Ramos (cell line): ENCODE measurements at regions not wholly inside any gene's neighbourhood (a gene's known extent, or its start where the extent isn't known, plus 50 kb on each side); places are given as distances from the start of the nearest gene placed in this dataset.

Experiments
- in situ Hi-C: fragments of 300-500 bp; cut with MboI; formaldehyde crosslinking; loops from one replicate; pipeline ENCODE4 v1.14.3; 2022; ENCODE audit warnings: low sequenced_read_pairs; ENCODE audit not compliant: unreplicated experiment

DNA sequence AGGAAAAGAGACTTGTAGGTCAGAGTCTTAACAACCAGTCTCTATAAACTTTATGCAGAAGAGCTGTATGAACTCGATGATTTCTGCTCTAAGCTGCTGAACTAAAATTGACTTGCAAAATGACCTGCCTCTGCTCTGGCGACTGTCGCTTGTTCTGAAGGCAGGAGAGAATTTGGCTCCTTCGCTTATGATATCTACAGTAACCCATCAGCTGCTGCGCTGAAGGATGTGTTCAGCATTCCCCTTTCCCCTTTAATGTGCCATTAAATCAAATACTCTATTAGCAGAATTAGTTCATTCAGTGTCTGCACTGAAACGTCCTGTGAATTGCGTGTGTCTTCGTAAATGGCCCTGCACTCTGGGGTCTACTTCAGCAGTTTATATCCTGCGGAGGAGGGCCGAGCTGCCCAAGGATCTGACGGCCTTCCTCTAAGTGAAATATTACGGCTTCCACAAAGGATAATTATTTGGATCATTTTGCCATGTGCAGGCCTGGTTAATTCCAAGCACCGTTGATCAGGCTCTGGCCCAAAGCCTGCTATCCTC, 254.9 kb downstream of the SNX10 start:
- in situ Hi-C loops: no loop called here

DNA sequence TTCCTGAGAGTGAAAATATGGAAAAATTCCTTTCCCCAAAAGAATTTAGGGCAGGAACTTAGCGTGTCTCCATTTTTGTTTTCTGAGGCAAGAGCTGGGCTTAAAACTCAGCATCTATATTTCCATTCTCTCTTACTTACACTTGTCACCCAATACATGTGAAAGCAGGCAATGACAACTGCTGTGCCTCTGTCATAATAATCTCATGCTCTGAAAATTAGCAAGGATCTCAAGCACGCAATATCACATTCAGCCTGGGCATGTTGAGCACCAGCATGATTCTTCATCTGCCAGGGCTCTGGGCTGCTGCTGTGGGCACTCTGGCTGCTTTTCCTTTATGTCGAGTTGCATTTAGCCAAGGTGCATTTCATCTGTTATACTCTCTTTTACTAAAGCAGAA, 255.5 kb downstream of the SNX10 start:
- in situ Hi-C loops: no loop called here

DNA sequence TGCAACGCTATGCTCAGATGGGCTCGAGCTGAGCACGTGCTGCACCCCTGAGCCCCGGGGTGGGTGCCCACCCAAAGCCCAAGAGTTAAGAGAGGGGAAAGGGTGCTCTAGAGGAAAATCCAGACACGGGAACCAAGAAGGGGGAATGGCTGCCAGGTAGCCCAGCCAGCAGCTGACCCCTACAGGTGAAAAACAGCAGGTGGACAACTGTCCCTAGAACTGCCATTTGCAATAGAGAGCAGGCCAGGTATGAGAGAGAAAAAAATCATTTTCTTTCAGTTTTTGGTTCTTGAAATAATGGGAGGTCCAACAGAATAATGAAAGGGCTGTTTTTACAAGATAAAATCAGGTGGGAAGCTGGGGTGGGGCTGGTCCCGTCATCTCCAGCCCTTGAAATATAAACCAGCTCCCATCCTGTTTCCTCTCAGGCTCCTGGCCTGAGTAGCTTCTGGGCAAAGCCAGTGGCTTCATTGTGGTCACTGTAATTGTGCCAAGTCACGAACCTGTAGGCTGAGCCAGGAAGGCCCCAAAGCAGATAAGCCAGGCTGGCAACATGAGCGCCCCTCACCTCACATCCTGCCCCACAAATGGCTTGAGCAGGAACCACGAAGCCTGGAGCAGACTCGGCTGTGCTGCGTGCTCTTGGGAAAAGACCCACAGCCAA, 257.8 kb downstream of the SNX10 start:
- in situ Hi-C loops: no loop called here

DNA sequence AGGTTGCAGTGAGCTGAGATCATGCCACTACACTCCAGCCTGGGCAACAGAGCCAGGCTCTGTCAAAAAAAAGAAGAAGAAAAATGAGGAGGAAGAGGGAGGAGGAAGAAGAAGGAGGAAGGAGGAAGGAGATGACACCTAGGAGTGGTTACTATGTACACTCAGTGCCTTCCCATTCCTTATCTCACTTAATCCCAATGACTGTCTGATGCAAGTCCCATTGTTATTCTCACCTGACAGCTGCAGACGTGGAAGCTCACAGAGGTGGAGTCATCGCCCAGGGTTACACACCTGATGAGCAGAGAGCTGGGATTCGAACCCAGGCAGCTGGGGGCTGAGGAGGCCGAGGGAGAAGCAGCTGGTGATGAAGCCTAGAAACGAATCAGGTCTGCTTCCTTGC, 258.8 kb downstream of the SNX10 start:
- in situ Hi-C loops: no loop called here

DNA sequence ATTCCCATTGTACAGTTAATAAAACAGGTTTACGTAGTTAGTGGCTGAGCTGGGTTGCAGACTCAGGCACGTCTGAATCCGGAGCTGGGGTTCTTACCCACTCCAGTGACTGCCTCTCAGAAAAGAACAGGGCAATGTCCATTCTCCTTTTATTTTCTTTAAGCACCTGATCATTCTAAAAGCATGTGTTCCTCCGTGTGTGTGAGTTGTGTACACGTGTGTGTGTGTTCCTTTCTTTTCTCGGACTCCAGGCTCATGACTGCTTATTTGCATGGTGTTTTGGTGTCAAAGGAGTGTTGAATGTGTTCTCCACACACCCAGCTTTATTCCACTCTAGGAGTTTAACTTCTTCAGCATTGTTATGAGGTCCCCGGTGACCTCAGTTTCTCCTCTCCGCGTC, 260.1 kb downstream of the SNX10 start:
- in situ Hi-C loops: no loop called here

DNA sequence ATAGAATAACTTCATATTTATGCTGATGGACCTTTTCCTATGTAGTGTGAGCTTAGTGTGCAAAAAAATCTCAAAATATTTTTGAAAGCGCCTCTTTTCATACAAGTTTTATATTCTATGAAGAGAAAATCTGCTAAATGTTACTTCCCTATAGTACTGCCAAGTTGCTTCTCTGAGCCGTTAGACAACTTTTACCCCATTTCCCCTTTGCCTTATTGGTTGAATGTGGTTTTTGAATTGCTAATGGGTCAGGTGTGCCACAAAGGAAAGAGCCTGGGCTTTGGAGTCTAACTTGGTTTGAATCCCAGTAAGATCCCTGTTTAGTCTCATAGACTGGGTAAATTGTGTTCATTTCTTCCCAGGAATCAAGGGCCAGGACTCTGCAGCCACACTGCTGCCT, 261.5 kb downstream of the SNX10 start:
- in situ Hi-C loops: no loop called here

DNA sequence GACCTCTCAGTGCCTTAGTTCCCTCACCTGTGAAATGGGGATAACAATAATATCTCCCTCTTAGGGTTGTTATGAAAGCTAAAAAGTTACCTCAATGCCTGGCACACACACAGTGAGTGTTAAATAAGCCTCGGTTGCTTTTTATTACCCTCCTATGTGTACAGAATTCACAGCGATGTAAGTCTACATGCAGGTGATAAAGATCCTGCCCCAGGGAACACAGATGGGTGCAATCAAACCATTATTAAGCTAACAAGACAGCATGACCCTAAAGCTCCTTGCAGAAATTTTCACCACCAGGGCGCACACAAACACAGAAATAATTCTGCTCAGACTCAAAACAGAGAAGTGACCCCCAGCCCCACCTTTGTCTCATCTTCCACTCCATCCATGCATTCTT, 261.9 kb downstream of the SNX10 start:
- in situ Hi-C loops: no loop called here

DNA sequence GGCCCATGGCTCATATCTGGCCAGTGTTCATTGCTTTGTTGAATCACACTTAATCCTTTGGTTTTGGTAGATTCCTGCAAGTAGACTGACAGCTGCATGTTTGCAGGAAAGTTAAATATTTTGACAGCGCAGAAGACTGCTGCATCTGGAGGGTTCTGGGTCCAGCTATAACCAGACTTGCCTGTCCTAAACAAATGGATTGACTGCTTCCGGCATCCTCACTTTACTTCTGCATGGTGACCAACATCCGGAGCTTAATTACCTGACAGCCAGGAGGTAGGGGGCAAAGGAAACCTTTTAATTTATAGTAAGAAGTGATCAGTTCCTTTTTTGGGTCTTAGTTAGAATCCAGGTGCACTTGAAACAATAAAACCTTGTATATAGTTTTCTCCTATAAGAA, 263.3 kb downstream of the SNX10 start:
- in situ Hi-C loops: no loop called here

DNA sequence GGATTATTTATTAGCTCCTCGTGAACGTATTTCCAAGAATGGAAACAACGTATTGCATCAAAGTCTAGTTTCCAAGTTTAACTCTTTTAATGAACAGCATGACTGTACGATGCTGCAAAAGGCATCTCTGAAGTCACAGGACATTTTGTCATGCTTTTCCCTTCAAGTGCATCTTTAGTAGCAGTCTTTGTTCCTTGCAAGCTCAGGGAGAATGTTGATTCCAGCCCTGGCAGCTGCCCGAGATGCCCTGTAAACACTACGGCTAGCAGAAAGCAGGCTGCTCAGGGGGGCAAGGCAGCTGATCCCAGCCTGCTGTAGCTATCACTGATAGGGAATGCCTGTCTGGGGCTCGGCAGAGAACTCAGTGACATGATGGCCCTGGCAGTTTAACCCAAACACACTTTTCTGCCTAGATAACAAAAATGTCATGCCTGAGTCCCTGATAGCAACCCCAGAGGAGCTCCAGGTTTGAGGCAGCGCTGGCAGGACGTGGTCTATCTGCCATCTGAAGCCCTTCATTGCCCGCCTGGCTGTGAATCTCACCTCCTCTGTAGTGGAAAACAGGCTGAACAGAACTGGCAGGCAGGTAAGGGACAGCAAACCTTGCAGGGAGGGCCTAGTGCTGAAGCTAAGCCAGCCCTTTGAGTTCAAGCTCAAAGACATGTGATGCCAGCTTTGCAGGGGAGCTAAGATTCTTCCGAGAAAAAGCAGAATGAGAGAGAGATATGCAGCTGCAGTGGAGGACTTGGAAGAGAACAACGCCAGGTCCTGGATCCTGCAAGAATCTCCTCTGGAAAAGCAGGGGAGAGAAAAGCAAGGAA, 264.6 kb downstream of the SNX10 start:
- in situ Hi-C loops: no loop called here

DNA sequence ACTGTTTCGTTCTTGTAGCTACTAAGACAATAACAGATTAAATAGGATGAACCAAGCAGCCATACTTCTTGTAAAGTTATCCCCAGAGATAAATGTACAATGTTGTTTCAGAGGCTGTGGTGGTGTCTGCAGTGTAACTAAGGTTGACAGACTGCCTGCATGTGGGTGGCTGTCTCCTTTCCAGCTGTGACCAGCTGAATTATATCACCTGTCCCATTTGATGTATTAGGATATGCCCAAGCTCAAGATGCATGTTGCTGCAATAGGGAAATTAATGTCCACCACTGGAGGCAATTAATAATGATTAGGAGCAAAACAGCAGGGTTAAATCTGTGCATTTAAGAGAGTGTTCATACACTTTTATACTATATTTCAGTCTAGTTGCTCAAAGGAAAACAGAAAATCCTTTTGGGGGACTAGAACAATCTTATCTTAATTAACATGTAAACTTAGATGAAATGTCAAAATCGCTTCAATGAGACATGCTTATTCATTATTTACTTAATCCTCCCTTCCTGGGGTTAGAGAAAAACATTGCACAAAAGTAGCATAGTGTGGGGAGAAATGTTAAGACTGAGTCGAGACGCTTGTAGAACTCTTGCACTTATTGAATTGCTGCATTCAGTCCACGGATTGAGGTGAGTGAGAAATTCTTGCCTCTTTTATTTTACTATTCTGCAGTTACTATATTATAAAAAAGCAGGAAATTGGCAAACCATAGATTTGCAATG, 269.0 kb downstream of the SNX10 start:
- in situ Hi-C loops: no loop called here

DNA sequence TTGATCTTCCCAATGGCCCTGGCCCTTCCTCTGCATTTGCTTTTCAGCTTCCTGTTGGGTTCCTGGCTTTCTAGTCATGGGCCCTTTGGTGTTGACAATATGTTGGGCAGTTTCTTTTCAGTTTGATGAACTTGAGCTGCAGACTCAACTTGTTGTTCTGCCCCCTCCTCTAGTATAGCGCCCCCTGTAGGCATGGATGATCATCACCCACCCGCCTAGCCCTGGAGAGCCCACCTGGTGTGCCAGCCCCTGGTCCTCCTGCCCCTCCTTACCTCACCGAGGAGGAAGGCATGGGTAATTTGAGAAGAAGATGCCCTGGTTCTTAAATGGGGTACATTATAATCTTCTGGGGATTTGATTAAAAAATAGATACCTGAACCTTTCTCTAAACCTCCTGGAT, 271.2 kb downstream of the SNX10 start:
- in situ Hi-C loops: no loop called here

DNA sequence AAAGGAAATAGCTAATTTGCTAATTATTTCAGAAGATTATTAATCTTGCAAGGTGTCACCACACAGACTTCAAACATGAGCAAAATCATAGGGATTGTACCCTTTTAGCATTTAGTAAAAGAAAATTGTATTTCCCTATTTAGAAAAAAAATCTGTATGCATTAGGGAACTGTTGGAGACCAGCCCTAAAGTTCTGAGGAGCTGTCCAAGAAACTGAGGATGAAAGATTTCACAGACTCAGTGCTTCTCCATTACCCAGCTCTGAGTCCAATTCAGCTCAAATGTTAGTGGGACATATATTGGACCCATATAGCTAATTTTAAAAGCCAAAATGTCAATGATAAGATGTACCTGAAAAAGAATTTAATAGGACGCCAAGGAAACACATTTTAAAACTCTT, 271.7 kb downstream of the SNX10 start:
- in situ Hi-C loops: no loop called here

DNA sequence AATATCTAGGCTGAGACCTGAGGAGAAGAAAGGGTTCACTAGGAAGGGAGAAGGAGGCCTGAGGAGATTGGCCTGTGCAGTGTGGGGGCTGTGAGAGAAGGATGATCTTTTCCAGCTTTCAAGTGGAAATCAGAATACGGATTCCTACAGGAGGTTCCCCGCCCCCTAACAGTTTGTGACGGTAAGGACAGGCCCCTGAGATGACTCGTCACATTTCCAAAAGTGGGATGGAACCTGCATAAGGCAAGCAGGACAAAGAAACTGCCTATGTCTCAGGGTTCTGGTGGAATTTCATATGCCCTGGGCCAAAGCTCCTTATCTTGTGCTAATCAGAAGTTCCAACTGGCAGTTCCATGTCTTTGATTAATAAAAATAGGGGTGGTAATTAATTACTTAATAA, 275.6 kb downstream of the SNX10 start:
- in situ Hi-C loops: no loop called here

DNA sequence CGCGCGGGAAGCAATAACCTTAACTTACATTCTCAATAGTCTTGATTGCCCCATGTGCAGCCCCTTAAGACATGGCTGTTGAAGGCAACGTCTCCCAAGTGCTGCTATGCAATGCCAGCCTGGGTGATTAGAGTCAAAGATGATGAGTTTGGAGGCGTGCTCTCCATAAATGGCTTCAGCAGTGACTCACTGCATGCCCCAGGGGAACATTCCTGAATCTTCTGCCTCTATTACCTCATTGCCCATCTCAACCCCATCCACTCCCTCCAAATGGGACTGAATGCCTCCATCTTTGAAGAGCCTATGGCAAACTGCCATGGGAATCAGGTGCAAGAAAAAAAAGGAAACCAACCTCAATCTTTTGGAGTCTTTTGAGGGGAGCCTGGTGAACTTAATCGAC, 282.8 kb downstream of the SNX10 start:
- in situ Hi-C loops: no loop called here

DNA sequence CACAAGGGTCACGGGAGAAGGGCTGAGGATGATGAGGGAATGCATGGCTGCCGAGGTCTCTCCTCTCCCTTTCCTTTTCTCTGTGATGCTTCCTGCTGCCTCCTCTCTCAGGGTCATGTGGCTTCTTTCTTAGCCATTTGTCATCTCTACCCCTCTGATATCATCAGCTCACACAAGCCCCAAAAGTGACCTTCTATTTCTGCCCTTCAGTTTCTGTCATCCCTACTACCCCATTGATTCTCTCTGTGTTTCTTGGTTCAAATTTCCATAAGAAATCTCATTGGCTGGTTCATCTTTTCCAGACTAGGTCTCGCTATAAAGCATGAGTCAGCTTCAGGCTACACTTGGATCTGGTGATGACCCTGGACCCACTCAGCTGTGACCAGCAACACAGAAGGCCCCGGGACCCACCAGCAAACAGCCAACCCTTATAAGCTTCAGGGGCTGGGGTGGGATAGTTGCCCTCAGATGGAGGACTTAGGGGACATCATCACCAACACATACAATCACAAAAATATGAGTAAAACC, 284.3 kb downstream of the SKAP2 start:
- in situ Hi-C loops: no loop called here

DNA sequence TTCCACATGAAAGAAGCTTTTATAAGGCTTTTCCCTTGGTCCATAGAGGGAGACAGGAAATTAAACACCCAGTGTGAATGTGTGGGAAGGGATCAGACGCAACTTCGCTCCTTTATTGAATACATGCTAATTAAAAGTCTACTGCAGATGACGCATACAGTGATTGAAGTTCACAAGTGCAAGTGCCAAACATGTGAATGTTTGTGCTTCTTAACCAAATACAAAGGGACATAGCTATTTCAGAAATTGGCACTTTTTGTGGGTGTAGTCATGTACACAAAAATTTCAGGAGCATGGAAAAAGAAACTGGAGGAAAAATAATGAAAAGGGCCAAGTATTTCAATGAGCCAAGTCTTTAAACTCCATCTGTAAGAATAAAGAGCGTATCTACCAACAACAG, 283.7 kb downstream of the SKAP2 start:
- in situ Hi-C loops: no loop called here

DNA sequence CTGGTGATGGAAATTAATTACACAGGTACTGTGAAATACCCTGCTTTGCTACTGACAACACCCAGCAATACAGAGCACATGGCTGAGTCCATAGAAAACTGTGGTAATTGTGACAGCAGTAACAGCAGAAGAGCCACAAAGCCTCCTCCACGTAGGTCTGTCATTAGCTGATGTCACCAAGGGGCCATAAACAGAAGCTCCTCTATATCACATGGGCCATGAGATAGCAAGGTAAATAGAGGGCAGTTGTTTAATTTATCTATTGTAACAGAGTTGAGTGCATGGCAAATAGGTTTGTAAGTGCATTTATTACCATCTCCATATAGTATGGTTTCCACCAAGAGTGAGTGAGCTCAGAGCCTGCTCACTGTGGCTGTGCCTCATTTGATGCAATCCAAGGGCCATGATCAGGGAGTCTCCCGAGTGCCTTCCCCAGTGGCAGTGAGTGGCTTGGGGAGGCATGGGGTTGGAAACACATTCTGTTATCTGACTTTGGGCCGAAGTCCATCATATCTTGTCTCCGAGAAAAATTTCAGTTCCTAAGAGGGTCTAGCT, 281.2 kb downstream of the SKAP2 start:
- in situ Hi-C loops: no loop called here

DNA sequence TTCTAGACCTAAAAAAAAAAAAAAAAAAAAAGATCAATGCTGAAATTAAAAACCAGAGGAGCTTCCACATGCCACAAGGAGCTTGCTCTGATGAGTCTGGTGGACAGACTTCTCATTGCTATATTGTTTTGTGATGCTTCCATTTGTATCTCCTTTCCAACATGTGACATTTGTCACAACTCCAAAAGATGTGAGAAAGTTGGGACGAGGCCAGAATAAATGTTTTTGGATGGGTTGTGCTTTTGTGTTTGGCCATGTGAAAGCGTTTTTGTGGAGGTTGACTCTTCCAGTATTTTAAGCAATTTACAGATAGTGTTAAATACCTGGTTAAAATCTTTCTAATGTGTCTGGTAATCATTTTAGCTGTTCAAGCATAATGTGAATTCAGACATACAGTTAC, 280.1 kb downstream of the SKAP2 start:
- in situ Hi-C loops: no loop called here

DNA sequence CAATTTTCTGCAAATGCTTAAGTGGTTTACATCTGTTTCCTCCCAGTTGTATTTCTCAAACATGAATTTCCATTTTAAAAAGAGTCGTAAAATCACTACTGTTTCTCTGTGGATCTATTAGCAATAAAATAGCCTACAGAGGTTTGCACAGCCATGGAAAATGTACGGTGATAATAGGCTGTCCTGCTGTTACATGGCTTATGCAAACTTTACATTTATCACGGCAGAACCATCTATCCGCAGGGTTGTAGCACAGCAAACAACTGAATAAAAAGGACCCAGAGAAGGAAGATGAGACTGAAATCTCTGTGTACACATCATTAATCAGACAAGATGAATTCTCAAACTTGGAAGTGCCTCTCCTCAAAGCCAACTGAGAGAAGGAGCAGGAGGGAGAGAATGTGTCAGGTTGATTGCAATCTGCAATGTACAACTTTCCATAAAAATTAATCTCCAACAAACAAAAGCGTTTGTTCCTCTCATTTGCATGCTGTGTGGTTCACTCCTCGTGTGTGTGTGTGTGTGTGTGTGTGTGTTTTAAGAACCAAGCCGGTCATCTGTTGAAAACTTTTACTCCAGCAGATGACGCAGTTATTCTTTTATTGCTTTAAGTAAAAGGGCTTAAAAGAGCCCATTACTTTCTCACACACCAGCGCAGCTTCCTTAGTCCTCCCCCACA, 279.3 kb downstream of the SKAP2 start:
- in situ Hi-C loops: no loop called here

DNA sequence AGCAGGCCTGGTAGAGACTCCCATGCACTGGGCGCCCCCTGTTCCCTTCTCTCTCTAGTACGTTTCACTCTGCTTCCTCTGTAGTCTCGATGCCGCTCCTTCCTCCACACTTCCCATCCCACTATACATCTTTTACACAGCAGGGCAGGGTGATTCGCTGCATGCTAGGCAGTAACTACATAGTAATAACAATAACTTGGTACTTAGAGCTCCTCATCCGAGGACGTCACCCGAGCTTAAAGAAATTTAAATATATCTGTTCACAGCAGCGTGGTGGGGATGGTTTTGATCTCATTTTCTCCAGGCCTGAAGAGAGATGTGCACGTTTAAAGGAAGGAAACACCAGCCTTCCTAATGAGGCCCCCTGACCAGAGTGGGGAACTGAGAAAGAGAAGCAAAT, 276.9 kb downstream of the SKAP2 start:
- in situ Hi-C loops: no loop called here
